Esophagus muscularis mucosa (tissue), 3 donors: ENCODE measurements at regions not wholly inside any gene's neighbourhood (a gene's known extent, or its start where the extent isn't known, plus 50 kb on each side); places are given as distances from the start of the nearest gene placed in this dataset.

Experiments used
- POLR2A ChIP-seq: fragments of 450-650 bp; IDR thresholded peaks from one replicate; pipeline ENCODE4 v1.6.1; 2017; ENCODE audit warnings: antibody characterized with exemption, moderate library complexity, mild to moderate bottlenecking, low read depth
- TF ChIP-seq, protein P1 (sequence below), 3 experiments: fragments of 200-600 bp in 2 of 3; fragments of 450-650 bp in 1 of 3; sonication (generic) in 2 of 3; IDR thresholded peaks; one replicate each; pipeline ENCODE4 v1.5.1; 2017 to 2019; ENCODE audit warnings: antibody characterized with exemption in 3 of 3, mild to moderate bottlenecking in 2 of 3, moderate library complexity in 1 of 3

DNA sequence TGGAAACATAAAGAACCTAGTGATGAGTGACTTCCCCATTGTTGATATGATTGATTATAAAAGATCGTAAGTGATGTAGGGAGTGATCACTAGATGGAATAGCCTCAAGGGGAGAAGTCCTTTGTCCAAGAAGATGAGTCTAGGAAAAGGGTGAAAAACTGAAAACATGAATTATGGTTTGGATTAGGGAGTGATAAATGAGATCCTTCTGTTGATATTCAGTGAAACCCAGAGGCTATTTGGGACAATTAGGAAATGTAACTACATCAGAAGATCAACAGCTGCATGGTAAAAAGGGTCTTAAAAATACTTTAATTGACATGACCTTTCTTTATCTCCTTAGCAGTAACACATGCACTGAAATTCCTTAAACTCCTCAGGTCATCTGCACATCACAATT, 124.0 kb upstream of the UNC5C start:
- no peak for TF ChIP-seq POLR2A
- TF ChIP-seq, protein P1, sequence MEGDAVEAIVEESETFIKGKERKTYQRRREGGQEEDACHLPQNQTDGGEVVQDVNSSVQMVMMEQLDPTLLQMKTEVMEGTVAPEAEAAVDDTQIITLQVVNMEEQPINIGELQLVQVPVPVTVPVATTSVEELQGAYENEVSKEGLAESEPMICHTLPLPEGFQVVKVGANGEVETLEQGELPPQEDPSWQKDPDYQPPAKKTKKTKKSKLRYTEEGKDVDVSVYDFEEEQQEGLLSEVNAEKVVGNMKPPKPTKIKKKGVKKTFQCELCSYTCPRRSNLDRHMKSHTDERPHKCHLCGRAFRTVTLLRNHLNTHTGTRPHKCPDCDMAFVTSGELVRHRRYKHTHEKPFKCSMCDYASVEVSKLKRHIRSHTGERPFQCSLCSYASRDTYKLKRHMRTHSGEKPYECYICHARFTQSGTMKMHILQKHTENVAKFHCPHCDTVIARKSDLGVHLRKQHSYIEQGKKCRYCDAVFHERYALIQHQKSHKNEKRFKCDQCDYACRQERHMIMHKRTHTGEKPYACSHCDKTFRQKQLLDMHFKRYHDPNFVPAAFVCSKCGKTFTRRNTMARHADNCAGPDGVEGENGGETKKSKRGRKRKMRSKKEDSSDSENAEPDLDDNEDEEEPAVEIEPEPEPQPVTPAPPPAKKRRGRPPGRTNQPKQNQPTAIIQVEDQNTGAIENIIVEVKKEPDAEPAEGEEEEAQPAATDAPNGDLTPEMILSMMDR (IDR thresholded peaks at IDR 0.05), result no peak
